Stimulated activated CD8-positive, alpha-beta memory T cell treated with anti-CD3 and anti-CD28 coated beads, Interleukin-12 subunit alpha, Interleukin-12 subunit beta, amount 100 ng/mL, for 24 hours (primary cell): ENCODE measurements at regions not wholly inside any gene's neighbourhood (a gene's known extent, or its start where the extent isn't known, plus 50 kb on each side); places are given as distances from the start of the nearest gene placed in this dataset.
"Not testable (repeated sequence)": the region's sequence is repeated elsewhere in the genome, so short reads cannot be mapped to it uniquely, and the experiment has no call there.

ENCODE experiments used
- DNase-seq: peaks from one replicate; pipeline ENCODE4 v3.0.0-alpha.2; 2020; ENCODE audit errors: extremely low read depth

DNA sequence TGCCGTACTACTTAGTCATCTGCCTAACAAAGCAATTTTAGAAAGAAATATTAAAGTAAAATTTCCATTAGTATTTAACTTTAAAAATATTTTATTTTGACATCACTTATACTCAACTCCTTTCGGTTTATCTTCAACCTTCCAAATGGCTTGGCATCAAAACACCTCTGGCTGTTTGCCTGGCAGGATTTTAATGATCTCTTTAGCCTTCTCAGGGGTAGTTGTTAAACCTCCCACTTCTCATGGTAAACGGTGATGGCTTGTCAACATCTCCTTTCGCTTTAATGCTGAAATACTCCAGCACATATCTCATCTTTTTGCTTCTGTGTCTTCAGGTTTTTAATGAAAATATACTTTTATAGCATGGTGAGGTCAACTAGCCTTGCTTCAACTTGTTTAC is 747.1 kb downstream of the CETN3 start:
- DNase-seq = no peak

DNA sequence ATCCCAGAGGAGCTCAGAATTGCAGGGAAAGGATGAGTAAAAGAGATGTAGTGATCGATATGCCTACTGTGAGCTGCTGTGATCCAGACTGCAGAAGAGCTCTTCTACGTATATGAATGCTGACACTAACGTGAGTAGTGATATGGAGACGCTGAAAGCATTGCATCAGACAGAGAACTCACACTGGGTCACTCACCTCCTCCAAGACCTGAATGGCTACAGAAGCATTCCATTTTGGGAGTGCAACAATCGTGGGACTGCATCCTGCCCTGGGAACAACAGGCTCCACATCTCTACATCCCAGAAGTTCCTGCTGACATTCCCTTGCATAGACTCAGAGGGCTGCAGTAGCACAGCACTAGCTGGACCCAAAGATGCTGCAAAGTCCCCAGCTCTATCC is 755.9 kb upstream of the MEF2C start:
- DNase-seq = no peak

DNA sequence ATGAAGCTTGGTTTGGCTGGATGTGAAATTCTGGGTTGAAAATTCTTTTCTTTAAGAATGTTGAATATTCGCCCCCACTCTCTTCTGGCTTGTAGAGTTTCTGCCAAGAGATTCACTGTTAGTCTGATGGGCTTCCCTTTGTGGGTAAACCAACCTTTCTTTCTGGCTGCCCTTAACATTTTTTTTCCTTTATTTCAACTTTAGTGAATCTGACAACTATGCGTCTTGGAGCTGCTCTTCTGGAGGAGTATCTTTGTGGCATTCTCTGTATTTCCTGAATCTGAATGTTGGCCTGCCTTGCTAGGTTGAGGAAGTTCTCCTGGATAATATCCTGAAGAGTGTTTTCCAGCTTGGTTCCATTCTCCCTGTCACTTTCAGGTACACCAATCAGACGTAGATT is 751.2 kb upstream of the MEF2C start:
- not testable (repeated sequence) for DNase-seq

DNA sequence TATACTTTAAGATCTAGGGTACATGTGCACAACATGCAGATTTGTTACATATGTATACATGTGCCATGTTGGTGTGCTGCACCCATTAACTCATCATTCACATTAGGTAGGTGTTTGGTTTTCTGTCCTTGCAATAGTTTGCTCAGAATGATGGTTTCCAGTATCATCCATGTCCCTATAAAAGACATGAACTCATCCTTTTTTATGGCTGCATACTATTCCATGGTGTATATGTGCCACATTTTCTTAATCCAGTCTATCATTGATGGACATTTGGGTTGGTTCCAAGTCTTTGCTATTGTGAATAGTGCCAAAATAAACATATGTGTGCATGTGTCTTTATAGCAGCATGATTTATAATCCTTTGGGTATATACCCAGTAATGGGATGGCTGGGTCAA is 747.1 kb upstream of the MEF2C start:
- DNase-seq = not testable (repeated sequence)

DNA sequence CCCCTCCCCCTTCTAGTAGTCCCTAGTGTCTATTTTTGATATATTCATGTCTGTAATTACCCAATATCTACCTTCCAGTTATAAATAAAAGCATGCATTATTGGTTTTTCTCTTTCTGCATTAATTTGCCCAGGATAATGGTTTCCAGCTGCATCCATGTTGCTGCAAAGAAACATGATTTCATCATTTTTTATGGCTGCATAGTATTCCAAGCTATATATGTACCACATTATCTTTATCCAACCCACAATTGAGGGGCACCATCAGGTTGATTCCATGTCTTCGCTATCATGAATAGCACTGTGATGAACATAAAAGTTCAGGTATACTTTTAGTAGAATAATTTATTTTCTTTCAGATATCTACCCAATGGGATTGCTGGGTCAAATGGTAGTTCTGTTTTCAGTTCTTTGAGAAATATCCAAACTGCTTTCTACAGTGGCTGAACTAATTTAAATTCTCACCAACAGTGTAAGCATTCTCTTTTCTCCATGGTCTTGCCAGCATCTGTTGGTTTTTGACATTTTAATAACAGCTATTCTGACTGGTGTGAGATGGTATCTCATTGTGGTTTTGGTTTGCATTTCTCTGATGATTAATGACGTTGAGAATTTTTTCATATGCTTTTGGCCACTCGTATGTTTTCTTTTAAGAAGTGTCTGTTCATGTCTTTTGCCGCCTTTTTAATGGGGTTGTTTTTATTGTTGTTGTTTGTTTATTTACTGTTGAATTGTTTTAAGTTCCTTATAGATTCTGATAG is 746.1 kb upstream of the MEF2C start:
- DNase-seq = no peak

DNA sequence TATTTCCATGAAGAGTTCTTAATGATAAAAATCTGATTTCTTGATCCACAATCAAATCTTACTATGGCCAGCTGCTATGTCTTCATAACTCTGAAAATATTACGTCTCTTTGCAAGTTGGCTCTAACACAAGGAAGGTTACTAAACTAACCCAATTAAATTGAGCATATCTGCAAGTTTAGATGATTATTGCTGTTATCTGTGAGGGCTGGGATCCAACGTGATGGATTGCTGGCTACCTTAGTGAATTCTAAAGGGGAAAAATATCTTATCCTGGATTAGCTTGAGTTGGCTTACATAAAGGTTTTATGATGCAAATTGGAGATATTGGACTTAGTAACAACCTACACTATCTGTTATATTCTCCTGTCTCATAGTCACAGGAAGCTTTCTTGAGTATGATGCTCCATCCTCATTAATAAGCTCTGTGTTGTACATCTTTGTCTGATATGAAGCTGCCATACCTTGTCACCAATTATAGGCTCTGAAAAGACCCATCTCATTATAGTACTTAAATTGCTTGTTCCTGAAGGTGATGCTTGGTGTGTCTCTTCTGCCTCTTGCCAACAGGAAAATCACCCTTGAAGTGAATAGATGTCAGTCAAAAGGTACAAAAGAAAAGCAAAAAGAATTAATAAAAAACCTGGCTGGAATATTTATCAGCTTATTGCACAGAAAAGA is 733.0 kb upstream of the MEF2C start:
- DNase-seq = no peak

DNA sequence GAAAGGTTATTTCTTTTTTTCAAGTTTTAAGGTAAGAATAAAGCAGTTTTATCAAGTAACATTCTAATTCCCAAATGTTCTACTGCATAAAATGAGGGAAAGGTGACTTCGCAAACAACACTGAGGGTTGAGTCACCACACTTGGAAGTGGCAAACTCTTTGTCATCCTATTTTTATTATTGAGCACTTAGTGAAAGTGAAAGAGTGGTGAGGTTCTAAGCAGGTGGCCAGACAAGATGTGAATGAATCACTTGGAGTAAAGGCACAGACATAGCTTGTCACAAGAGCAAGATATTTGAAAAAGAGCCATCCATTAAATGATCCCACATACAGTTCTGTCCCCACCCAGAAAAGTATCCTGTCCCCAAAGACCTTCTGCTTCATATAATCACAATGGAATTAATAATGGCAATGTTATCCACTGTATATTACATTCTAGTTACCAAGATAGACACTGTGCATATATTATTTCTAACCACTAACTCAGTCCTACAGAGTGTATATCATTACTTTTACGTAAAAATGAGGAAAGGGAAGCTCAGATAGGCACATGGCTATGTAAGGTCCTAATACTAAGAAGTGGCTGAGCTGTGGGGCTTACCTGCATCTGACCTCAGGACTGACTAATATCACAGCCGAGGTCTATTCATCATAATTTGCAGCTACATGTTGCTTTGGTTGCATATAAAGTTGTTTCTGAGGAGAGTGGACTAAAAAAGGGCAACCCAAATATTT is 730.4 kb upstream of the MEF2C start:
- DNase-seq = no peak

DNA sequence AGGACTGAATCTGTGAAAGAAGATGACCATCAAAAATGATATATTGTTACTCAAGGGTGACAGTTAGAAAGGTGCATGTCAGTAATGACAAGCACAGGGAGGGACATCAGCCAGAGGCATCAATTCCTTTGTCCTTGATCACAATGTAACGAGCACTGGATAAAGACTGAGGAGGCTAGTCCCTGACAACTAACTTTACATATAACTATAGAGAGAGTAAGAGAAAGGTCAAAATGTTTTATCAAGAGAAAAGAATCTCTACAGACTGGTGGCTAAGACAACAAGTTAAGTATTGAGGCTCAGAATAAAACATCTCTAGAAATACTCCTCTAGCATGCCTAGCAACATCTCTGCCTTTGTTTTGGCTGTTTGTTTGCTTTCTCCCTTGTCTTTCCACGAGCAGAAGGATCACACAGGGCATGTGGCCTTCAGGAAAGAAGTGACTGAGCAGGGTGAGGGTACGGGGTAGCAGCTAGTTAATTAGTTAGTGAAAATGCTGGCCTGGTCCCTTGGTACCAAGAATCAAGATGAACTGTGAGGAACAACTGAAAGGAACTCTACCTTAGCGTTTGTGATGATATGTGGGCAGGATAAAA is 724.1 kb upstream of the MEF2C start:
- no peak for DNase-seq

DNA sequence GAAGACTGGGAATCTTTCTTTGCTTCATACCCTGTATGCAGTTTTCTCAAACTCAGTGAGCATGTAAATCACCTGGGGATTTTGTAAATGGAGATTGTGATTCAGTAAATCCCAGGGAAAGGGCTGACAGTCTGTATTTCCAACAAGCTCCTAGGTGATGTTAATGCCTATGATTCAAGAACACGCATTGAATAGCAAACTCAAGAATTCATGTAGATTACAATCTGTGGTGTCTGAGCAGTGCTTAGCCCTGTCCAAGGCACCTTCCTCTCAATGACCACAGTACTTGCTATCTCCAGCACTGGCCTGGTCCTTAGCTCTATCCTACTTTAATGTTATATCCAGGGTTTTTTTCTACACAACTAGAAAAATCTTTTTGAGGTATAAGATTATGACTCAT is 721.4 kb upstream of the MEF2C start:
- DNase-seq = no peak

DNA sequence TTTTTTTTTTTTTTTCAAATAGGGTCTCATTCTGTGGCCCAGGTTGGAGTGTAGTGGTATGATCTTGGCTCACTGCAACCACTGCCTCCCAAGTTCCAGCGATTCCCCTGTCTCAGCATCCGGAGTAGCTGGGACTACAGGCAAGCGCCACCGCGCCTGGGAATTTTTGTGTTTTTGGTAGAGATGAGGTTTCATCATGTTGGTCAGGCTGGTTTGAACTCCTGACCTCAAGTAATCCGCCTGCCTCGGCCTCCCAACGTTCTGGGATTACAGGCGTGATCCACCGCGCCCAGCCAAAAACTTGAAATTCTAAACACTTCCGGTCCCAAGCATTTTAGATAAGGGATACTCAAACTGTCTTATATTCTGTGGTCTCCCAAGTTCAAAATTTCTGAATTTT is 718.9 kb upstream of the MEF2C start:
- DNase-seq = no peak

DNA sequence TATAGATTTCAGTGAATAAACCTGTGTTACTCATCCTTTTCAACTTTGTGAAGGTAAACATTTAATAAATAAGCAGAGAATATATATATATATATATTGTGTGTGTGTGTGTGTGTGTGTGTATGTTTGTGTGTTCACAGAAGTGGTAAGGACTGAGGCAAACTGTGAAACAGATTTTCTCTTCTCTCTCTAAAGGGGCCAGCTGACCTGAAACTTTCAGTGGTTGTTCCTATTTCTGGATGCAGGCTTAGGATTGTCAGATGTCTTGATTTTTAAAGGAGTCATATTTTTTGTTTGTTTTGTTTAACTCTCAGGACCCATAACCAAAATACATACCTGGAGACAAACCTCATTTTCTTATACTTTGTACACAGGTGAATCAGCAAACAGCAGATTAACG is 714.9 kb upstream of the MEF2C start:
- DNase-seq = no peak

DNA sequence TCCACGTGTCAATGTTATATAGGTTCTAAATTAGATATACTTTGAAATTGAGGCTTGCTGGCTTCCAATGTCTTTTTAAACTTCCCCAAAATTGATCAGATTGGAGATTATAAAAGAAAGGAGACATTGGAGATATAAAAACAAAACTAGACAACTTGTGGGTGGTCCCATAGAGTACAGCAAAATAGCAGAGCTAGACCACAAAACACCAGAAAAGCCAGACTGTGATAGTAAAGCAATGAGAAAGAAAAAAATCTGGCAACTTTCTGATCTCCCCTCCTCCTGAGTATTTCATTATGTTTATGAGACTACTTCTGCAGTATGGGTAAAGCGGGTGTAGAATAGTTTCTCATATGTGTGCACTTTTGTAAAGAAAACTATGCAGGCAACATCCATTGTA is 713.8 kb upstream of the MEF2C start:
- no peak for DNase-seq

DNA sequence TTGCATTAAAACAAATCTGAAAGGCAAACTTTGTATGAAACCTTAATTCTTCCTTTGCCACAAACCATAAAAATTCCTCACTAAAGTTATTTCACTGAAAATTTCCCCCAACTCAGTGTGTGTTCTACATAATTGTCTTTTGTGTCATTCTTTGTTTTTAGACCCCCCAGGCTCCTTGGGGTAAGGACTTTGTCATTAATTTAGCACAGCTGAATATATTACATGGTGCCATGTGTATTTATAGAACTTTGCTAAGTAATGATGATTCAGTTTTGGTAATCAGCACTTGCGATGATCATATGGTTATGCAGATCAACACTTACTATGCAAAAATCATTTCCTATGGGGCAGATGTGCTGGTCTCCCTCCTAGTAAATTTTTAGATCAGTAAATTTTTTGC is 712.1 kb upstream of the MEF2C start:
- DNase-seq = no peak

DNA sequence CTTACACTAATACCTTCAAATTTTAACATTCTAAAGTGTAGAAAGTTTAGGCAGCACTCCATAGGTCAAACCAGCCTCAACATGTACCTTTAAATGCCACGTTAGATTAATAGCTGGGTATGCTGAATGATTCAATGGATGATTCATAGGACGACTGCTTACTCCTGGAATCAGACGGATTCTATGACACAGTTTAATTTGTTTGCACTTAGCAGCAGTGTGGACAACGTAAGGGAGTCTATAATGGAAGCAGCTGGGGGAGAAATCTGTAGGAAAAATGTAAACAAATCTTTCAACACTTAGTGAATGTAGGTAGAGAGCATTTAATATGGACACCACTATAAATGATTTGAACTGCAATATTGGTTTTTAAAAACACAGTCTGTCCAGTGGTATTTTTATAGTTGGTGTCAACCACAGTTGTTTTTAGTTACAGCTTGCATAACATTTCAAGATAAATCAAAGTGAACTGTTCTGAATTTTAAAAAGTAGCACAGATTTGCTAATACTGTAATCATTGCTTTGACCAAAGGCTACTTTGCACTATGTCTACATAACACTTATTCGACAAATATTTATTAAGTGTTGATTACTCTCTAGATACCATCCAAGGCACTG is 701.5 kb upstream of the MEF2C start:
- DNase-seq = no peak

DNA sequence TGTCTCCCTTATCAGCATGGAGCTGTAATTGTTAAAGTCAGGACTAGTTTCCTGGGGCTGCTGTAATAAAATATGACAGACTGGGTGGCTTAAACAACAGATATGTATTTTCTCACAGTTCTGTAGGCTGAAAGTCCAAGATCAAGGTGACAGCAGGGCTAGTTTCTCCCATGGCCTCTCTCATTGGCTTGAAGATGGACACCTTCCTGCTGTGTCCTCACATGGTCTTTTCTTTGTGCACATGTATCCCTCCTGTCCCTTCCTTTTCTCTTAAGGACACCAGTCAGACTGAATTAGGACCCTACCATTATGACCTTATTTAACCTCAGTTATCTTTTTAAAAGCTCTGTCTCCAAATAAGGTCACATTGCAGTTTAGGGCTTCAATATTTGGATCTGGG is 700.5 kb upstream of the MEF2C start:
- no peak for DNase-seq

DNA sequence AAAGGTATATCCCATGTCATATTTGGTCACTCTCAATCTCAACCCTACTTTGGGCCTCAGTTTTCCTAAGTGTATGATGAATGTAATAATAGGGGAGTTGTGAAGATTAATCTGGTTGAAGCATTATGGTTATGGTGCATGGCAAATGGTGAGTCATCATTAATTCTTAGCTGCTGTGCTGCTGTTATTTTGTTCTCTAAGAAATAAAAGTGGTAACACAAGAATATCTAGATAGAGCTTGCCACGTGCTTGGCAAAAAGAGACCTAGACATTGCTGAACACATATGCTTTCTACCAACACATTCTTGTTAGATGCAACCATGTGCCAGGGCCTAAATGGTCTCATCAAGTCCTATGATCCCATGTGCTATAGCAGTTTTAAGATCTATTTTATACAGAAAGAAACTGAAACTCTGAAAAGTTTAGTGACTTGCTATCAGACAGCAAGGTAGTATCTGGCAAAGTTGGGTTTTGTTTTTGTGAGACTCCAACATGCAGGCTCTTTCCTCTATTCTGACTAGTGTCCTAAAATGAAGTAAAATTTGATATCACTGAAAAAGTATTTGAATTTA is 699.9 kb upstream of the MEF2C start:
- no peak for DNase-seq

DNA sequence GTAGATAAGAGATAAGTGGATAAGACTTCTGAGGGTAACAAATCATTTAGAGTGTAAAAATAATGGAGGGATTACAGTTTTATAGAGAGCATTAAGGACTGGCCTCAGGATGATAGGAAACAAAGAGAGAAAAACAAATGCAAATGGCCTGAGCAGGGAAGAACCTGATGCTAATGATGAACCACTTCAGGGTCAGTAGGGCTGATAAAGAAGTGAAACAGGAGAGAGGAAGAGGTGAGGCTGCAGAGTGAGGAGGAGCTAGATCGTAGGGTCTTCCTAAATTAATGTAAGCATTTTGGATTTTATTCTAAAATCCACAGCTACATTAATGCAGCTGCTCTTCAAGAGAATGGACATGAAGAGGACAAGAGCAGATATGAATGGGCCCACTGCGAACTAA is 698.0 kb upstream of the MEF2C start:
- DNase-seq = no peak

DNA sequence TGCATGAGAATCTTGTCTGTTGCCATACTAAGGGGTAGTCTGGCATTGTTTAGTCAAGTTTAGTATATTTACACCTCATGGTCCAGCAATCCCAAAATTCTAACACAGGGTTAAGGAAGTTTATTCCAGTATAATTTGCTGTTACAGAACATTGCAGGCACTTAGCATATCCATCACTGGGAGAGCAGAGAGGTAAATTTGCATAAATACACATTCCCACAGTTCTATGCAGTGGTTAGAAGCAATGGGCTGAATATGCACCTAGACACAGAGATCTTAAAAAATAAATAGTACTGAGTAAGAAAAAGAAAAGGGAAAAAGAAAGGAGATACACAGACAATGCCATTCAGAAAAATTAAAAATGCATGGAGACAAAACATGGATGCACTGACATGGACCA is 692.3 kb upstream of the MEF2C start:
- DNase-seq = no peak

DNA sequence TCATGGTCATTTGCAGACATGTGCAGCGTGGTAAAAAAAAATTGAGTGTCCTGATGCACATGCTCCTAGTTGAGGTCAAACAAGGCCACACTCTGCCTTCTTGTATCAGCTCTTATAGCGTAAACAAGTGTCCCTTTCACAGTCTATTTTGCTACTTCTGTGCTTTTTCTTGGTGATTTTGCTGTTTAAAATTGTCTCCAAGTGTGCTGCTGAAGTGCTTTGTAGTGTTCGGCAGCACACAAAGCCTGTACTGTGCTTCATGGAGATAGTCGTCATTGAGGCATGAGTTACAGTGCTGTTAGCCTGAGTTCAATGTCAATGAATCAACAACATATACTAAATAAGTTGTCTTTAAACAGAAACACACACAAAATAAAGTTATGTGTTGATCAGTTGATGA is 690.4 kb upstream of the MEF2C start:
- no peak for DNase-seq

DNA sequence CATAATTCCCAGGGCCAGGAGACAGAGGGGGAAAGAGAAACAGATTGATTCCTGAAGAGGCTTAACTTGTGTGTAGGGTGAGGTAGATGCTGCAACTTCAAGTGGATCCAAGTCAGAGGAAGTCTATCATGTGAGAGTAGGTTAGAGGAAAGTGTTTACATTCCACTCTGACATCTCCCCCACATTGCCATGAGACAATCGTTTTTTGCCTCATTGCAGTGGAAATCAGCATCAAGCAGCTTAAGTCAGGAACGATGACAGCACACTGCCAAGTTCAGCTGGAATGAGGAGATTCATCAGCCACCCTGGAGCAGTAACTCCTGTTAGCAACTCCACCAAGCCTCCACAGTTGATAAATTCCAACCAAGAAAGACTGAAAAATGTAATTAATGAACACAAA is 689.7 kb upstream of the MEF2C start:
- no peak for DNase-seq

DNA sequence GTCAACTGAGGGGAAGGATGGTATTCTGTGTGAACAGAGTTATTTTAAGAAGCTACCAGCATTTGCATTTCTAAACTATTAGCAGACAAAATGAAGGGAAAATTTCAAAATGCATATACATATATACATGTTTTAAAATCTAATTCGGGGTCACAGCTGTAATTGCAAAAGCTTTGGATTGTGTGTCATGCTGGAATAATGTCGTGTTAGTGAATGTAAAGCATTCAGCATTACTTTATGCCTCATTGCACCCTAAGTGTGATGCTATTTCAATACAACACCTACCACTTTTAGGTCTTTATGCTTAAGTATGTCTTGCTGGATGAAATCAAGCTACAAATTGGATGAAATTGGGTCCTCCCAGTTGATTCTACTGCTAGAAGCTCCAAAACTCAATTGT is 687.6 kb upstream of the MEF2C start:
- DNase-seq = no peak

DNA sequence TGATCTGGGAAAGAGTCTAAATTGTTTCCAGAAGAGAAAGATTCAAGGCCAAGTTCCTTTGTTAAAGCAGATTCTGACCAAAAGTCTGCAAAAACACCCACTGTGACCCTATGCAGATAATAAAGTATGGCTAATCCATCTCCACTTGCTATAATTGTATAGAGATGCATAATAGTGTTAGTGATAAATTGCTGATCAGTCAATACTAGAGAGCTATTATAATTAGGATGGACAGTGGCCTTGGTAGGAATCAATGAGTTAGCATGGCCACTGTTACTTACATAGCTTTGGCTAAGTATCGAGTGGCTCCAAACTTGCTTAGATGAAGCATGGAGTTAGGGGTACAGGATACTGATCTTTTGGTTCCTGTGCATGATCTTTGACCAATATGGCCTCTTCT is 683.4 kb upstream of the MEF2C start:
- DNase-seq = no peak
